ENCODE measurements at regions not wholly inside any gene's neighbourhood (a gene's known extent, or its start where the extent isn't known, plus 50 kb on each side); places are given as distances from the start of the nearest gene placed in this dataset.

DNA sequence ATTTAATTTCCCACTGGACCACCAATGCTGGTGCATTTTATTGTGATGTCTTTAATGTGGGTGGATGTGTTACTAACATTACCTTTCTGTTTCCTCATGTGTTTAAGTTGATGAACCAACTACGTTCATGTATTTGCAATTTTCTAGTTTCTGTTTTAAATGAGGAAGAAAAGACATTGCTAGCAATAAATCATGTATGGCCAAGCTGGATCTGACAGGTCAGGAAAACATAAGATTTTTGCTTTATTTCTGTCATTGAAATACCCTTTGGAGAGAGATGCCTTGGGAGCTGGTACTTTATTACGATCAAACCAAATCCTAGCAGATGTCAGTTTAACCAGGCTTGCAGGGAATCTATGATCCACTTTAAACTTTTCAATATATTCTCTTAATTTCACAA lies 553.2 kb downstream of the RFC3 start:
- TF ChIP-seq, protein P1, sequence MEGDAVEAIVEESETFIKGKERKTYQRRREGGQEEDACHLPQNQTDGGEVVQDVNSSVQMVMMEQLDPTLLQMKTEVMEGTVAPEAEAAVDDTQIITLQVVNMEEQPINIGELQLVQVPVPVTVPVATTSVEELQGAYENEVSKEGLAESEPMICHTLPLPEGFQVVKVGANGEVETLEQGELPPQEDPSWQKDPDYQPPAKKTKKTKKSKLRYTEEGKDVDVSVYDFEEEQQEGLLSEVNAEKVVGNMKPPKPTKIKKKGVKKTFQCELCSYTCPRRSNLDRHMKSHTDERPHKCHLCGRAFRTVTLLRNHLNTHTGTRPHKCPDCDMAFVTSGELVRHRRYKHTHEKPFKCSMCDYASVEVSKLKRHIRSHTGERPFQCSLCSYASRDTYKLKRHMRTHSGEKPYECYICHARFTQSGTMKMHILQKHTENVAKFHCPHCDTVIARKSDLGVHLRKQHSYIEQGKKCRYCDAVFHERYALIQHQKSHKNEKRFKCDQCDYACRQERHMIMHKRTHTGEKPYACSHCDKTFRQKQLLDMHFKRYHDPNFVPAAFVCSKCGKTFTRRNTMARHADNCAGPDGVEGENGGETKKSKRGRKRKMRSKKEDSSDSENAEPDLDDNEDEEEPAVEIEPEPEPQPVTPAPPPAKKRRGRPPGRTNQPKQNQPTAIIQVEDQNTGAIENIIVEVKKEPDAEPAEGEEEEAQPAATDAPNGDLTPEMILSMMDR (IDR thresholded peaks at IDR 0.05) = no peak
- TF ChIP-seq POLR2A (IDR thresholded peaks at IDR 0.05) = no peak

Measured in Peyer's patch (tissue), 4 donors.